HL-60/S4 (cell line): ENCODE measurements at regions not wholly inside any gene's neighbourhood (a gene's known extent, or its start where the extent isn't known, plus 50 kb on each side); places are given as distances from the start of the nearest gene placed in this dataset.

Experiments used
- in situ Hi-C: fragments of 300-500 bp; cut with MboI; formaldehyde crosslinking; loops from 2 replicates; pipeline ENCODE4 v1.14.3; 2022; ENCODE audit warnings: low sequenced_read_pairs

GRCh38 chr15:70220490-70221096 lies 122.9 kb upstream of the TLE3 start:
- in situ Hi-C loops, result no loop called here

GRCh38 chr15:70219966-70220365 lies 122.2 kb upstream of the TLE3 start:
- in situ Hi-C loops, result no loop called here

GRCh38 chr15:70219256-70219895 lies 121.7 kb upstream of the TLE3 start:
- in situ Hi-C loops, result no loop called here

GRCh38 chr15:70217226-70218160 lies 119.8 kb upstream of the TLE3 start:
- in situ Hi-C loops, result no loop called here

GRCh38 chr15:70215951-70216350 lies 118.2 kb upstream of the TLE3 start:
- in situ Hi-C loops, result no loop called here

- in situ Hi-C loops, result no loop called here
Measured at GRCh38 chr15:70214941-70215635, 117.4 kb upstream of the TLE3 start.

- in situ Hi-C loops, result no loop called here
Measured at GRCh38 chr15:70214276-70214675, 116.6 kb upstream of the TLE3 start.

- in situ Hi-C loops, result no loop called here
Measured at GRCh38 chr15:70213794-70214193, 116.1 kb upstream of the TLE3 start.

GRCh38 chr15:70212963-70213315 lies 115.2 kb upstream of the TLE3 start:
- in situ Hi-C loops, result no loop called here

- in situ Hi-C loops, result no loop called here
Measured at GRCh38 chr15:70212286-70212962, 114.7 kb upstream of the TLE3 start.

GRCh38 chr15:70210528-70210927 lies 112.8 kb upstream of the TLE3 start:
- in situ Hi-C loops, result no loop called here

GRCh38 chr15:70210076-70210475 lies 112.4 kb upstream of the TLE3 start:
- in situ Hi-C loops, result no loop called here

GRCh38 chr15:70209499-70209898 lies 111.8 kb upstream of the TLE3 start:
- in situ Hi-C loops, result no loop called here

- in situ Hi-C loops, result no loop called here
Measured at GRCh38 chr15:70208332-70208731, 110.6 kb upstream of the TLE3 start.

GRCh38 chr15:70206668-70207067 lies 109.0 kb upstream of the TLE3 start:
- in situ Hi-C loops, result no loop called here

- in situ Hi-C loops, result no loop called here
Measured at GRCh38 chr15:70204652-70205051, 106.9 kb upstream of the TLE3 start.

- in situ Hi-C loops, result no loop called here
Measured at GRCh38 chr15:70203981-70204560, 106.4 kb upstream of the TLE3 start.

- in situ Hi-C loops, result no loop called here
Measured at GRCh38 chr15:70202756-70203155, 105.0 kb upstream of the TLE3 start.

GRCh38 chr15:70201425-70201775 lies 103.7 kb upstream of the TLE3 start:
- in situ Hi-C loops, result no loop called here
